ENCODE measurements at regions not wholly inside any gene's neighbourhood (a gene's known extent, or its start where the extent isn't known, plus 50 kb on each side); places are given as distances from the start of the nearest gene placed in this dataset.

DNA sequence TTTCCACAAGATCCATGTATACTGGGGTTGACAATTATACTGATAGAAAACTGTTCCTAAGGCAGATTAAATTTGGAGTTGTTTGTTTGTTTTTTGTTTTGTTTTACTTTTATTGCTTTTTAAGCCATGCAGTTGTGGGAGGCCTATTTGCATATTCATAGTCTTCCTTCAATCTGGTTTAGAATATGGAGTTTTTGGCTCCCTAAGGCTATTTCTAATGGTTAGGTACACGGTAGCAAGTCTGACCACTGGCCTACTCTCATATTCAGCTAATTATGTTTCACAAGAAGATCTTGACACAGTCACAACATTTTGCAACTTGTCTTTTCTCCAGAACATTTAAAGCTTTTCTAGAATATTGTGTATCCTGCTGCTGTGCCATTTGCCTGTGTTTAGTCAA lies 725.5 kb downstream of the PCDH18 start:
- TF ChIP-seq, protein P1, sequence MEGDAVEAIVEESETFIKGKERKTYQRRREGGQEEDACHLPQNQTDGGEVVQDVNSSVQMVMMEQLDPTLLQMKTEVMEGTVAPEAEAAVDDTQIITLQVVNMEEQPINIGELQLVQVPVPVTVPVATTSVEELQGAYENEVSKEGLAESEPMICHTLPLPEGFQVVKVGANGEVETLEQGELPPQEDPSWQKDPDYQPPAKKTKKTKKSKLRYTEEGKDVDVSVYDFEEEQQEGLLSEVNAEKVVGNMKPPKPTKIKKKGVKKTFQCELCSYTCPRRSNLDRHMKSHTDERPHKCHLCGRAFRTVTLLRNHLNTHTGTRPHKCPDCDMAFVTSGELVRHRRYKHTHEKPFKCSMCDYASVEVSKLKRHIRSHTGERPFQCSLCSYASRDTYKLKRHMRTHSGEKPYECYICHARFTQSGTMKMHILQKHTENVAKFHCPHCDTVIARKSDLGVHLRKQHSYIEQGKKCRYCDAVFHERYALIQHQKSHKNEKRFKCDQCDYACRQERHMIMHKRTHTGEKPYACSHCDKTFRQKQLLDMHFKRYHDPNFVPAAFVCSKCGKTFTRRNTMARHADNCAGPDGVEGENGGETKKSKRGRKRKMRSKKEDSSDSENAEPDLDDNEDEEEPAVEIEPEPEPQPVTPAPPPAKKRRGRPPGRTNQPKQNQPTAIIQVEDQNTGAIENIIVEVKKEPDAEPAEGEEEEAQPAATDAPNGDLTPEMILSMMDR (IDR thresholded peaks at IDR 0.05; ENCODE audit: low read length), result no peak
- no peak for TF ChIP-seq EZH2 (IDR thresholded peaks at IDR 0.05; ENCODE audit: borderline replicate concordance, low read length)

Measured in OCI-LY1 (cell line).